SK-N-SH treated with all-trans-retinoic acid at 6 μM for 48 hours (cell line): ENCODE measurements at regions not wholly inside any gene's neighbourhood (a gene's known extent, or its start where the extent isn't known, plus 50 kb on each side); places are given as distances from the start of the nearest gene placed in this dataset.

Experiments used
- ATAC-seq: fragments of 200-7000 bp; cut with Tn5 transposase; 3 replicates; pipeline ENCODE4 v1.9.1; 2020; ENCODE audit warnings: mild to moderate bottlenecking, moderate library complexity
- ARNTL ChIP-seq: fragments of 450-650 bp; formaldehyde crosslinking; IDR thresholded peaks from 2 replicates; pipeline ENCODE4 v1.5.0; 2020; ENCODE audit warnings: low read depth, mild to moderate bottlenecking, moderate library complexity, borderline replicate concordance
- BACH2 ChIP-seq: fragments of 250-450 bp; sonication (Bioruptor Pico); IDR thresholded peaks from 2 replicates; pipeline ENCODE4 v1.9.0; 2021; ENCODE audit warnings: mild to moderate bottlenecking, borderline replicate concordance
- CSDC2 ChIP-seq: fragments of 250-450 bp; sonication (Bioruptor Pico); IDR thresholded peaks from 2 replicates; pipeline ENCODE4 v1.5.0; 2020; ENCODE audit warnings: mild to moderate bottlenecking, moderate library complexity
- CSRNP3 ChIP-seq: fragments of 250-450 bp; sonication (Bioruptor Pico); IDR thresholded peaks from 2 replicates; pipeline ENCODE4 v1.5.1; 2021; ENCODE audit warnings: mild to moderate bottlenecking, moderate library complexity
- GLIS3 ChIP-seq: fragments of 250-450 bp; sonication (Bioruptor Pico); IDR thresholded peaks from 2 replicates; pipeline ENCODE4 v1.5.0; 2020; ENCODE audit warnings: mild to moderate bottlenecking, moderate library complexity
- ISL1 ChIP-seq: fragments of 250-450 bp; sonication (Bioruptor Pico); IDR thresholded peaks from 2 replicates; pipeline ENCODE4 v2.1.2; 2022; ENCODE audit warnings: mild to moderate bottlenecking, moderate library complexity
- OSR1 ChIP-seq: fragments of 250-450 bp; sonication (Bioruptor Pico); IDR thresholded peaks from 2 replicates; pipeline ENCODE4 v1.8.0; 2022; ENCODE audit warnings: moderate library complexity, mild to moderate bottlenecking, inconsistent platforms
- PATZ1 ChIP-seq: fragments of 250-450 bp; sonication (Bioruptor Pico); IDR thresholded peaks from 2 replicates; pipeline ENCODE4 v1.8.0; 2020; ENCODE audit warnings: mild to moderate bottlenecking, moderate library complexity, borderline replicate concordance
- POU6F1 ChIP-seq: fragments of 250-450 bp; sonication (Bioruptor Pico); IDR thresholded peaks from 2 replicates; pipeline ENCODE4 v1.8.0; 2021; ENCODE audit warnings: low read depth, mild to moderate bottlenecking, moderate library complexity, borderline replicate concordance
- PPARA ChIP-seq: fragments of 250-450 bp; sonication (Bioruptor Pico); IDR thresholded peaks from 2 replicates; pipeline ENCODE4 v1.5.0; 2020; ENCODE audit warnings: mild to moderate bottlenecking, borderline replicate concordance
- RARB ChIP-seq: fragments of 250-450 bp; sonication (Bioruptor Pico); IDR thresholded peaks from 2 replicates; pipeline ENCODE4 v1.8.0; 2021; ENCODE audit warnings: mild to moderate bottlenecking, moderate library complexity
- TCF4 ChIP-seq: fragments of 250-450 bp; sonication (Bioruptor Pico); IDR thresholded peaks from 2 replicates; pipeline ENCODE4 v1.8.0; 2021; ENCODE audit warnings: mild to moderate bottlenecking, moderate library complexity, borderline replicate concordance
- TOX ChIP-seq: fragments of 250-450 bp; sonication (Bioruptor Pico); IDR thresholded peaks from 2 replicates; pipeline ENCODE4 v1.8.0; 2021; ENCODE audit warnings: mild to moderate bottlenecking, moderate library complexity, borderline replicate concordance
- TSHZ2 ChIP-seq: fragments of 250-450 bp; sonication (Bioruptor Pico); IDR thresholded peaks from 2 replicates; pipeline ENCODE4 v1.5.0; 2020; ENCODE audit warnings: mild to moderate bottlenecking, moderate library complexity
- ZC3H10 ChIP-seq: fragments of 250-450 bp; sonication (Bioruptor Pico); IDR thresholded peaks from 2 replicates; pipeline ENCODE4 v1.5.1; 2021; ENCODE audit warnings: mild to moderate bottlenecking, moderate library complexity
- ZFP3 ChIP-seq: fragments of 250-450 bp; sonication (Bioruptor Pico); IDR thresholded peaks from 2 replicates; pipeline ENCODE4 v1.5.0; 2020; ENCODE audit warnings: mild to moderate bottlenecking, moderate library complexity
- ZFP30 ChIP-seq: fragments of 450-650 bp; formaldehyde crosslinking; IDR thresholded peaks from 2 replicates; pipeline ENCODE4 v1.5.0; 2022; ENCODE audit warnings: mild to moderate bottlenecking, moderate library complexity
- ZNF70 ChIP-seq: fragments of 450-650 bp; formaldehyde crosslinking; IDR thresholded peaks from 2 replicates; pipeline ENCODE4 v1.5.0; 2020; ENCODE audit warnings: mild to moderate bottlenecking, moderate library complexity
- ZNF8 ChIP-seq: fragments of 450-650 bp; formaldehyde crosslinking; IDR thresholded peaks from 2 replicates; pipeline ENCODE4 v1.5.0; 2020; ENCODE audit warnings: mild to moderate bottlenecking, moderate library complexity
- TF ChIP-seq, protein P1 (sequence below): fragments of 250-450 bp; sonication (Bioruptor Pico); IDR thresholded peaks from 2 replicates; pipeline ENCODE4 v1.5.1; 2020; ENCODE audit warnings: low read depth, mild to moderate bottlenecking, moderate library complexity

DNA sequence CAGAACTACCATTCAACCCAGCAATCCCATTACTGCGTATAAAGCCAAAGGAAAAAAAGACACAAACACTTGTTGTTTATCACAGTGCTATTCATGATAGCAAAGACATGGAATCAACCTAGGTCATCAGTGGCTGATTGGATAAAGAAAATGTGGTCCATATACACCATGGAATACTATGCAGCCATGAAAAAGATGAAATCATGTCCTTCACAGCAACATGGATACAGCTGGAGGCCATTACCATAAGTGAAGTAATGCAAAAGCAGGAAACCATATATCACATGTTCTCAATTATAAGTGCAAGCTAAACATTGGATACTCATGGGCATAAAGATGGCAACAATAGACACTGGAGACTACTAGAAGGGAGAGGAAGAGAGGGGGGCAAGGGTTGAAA is 299.6 kb downstream of the ADGRG6 start:
- no peak for TF ChIP-seq TOX (CRISPR knock-in tag)
- no peak for TF ChIP-seq ZFP3 (CRISPR knock-in tag)
- TF ChIP-seq RARB (CRISPR knock-in tag), result no peak
- TF ChIP-seq, protein P1, sequence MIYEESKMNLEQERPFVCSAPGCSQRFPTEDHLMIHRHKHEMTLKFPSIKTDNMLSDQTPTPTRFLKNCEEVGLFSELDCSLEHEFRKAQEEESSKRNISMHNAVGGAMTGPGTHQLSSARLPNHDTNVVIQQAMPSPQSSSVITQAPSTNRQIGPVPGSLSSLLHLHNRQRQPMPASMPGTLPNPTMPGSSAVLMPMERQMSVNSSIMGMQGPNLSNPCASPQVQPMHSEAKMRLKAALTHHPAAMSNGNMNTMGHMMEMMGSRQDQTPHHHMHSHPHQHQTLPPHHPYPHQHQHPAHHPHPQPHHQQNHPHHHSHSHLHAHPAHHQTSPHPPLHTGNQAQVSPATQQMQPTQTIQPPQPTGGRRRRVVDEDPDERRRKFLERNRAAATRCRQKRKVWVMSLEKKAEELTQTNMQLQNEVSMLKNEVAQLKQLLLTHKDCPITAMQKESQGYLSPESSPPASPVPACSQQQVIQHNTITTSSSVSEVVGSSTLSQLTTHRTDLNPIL (CRISPR knock-in tag), result no peak
- TF ChIP-seq ZC3H10 (CRISPR knock-in tag), result no peak
- no peak for TF ChIP-seq ARNTL
- no peak for TF ChIP-seq GLIS3 (CRISPR knock-in tag)
- no peak for TF ChIP-seq POU6F1 (CRISPR knock-in tag)
- TF ChIP-seq CSRNP3 (CRISPR knock-in tag), result no peak
- no peak for TF ChIP-seq CSDC2 (CRISPR knock-in tag)
- TF ChIP-seq PATZ1 (CRISPR knock-in tag), result no peak
- no peak for TF ChIP-seq TSHZ2 (CRISPR knock-in tag)
- TF ChIP-seq PPARA (CRISPR knock-in tag), result no peak
- no peak for TF ChIP-seq ZNF8
- no peak for TF ChIP-seq TCF4 (CRISPR knock-in tag)
- no peak for ATAC-seq

DNA sequence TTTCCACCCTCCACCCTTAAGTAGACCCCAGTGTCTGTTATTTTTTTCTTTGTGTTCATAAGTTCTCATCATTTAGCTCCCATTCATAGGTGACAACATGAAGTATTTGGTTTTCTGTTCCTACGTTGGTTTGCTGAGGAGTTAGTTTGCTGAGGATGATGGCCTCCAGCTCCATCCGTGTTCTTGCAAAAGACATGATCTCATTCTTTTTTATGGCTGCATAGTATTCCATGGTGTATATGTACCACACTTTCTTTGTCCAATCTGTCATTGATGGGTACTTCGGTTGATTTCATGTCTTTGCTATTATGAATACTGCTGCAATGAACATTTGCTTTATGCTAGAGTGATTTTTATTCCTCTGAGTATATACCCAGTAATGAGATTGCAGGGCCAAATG is 301.2 kb downstream of the ADGRG6 start:
- TF ChIP-seq ZNF8 (peak; percentile 43; the same call in 1 of the 2 replicates), ISL1 (CRISPR knock-in tag) (no peak)
- no peak for ATAC-seq

DNA sequence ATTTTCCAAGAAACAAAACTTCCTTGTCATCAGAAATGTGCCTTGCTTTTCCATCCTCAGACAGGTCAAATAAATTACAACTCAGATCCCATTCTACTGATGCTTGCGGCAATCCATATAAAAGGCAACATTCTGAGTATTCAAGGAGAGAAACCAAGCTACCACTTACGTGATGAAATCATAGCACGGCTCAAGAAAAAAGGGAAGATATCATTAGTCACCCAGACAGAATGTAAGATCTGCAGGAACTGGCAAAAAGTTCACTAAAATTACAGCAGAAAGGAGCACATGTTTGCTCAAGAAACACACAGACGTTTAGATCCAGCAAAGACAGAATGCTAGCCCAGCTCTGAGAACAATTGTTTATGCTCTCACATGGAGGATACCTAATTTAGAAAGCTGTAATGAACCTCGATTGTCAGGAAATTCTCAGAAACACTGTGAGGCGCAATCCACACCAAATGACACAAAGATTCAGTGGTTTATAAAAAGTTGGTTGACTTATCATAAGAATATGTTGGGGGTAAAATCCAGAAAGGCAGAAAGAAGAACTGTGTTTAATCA is 304.2 kb downstream of the ADGRG6 start:
- ATAC-seq, result peak; percentile 57
- no peak for TF ChIP-seq RARB (CRISPR knock-in tag)
- TF ChIP-seq PPARA (CRISPR knock-in tag), result no peak
- no peak for TF ChIP-seq GLIS3 (CRISPR knock-in tag)
- no peak for TF ChIP-seq ARNTL
- no peak for TF ChIP-seq TOX (CRISPR knock-in tag)
- TF ChIP-seq ZNF70 (CRISPR knock-in tag), result no peak
- TF ChIP-seq ZFP30 (CRISPR knock-in tag), result no peak
- no peak for TF ChIP-seq OSR1 (CRISPR knock-in tag)
- no peak for TF ChIP-seq BACH2
- no peak for TF ChIP-seq POU6F1 (CRISPR knock-in tag)
- TF ChIP-seq ISL1 (CRISPR knock-in tag), result no peak
- TF ChIP-seq CSRNP3 (CRISPR knock-in tag), result no peak
